SK-N-SH (cell line): ENCODE measurements at regions not wholly inside any gene's neighbourhood (a gene's known extent, or its start where the extent isn't known, plus 50 kb on each side); places are given as distances from the start of the nearest gene placed in this dataset.

Experiments
- CTCF ChIA-PET: fragments of 300-600, 350-600 bp; formaldehyde crosslinking; extraction: SDS; loops from one replicate; lab custom pipeline; 2021; lab: Yijun Ruan, JAX
- POLR2A ChIA-PET: fragments of 350-600 bp; sonication (Branson Sonifier 250); formaldehyde crosslinking; extraction: SDS; loops from one replicate; lab custom pipeline; 2020; ENCODE audit warnings: antibody characterized with exemption, inconsistent platforms; lab: Yijun Ruan, JAX
- DNase-seq: peaks from one replicate; pipeline ENCODE4 v3.0.0; 2012
- H2AFZ ChIP-seq: fragments of 200-600 bp; sonication (generic); 2 replicates; pipeline ENCODE4 v1.8.1; 2016; ENCODE audit warnings: antibody characterized with exemption, mild to moderate bottlenecking, low read depth
- H3F3A ChIP-seq: fragments of 200-600 bp; sonication (generic); replicated peaks from 2 replicates; pipeline ENCODE3; 2016; ENCODE audit warnings: antibody characterized with exemption, mild to moderate bottlenecking; ENCODE audit not compliant: insufficient read depth
- H3K27ac ChIP-seq, 2 experiments: fragments of 200-500 bp in 1 of 2; fragments of 200-600 bp in 1 of 2; sonication (Bioruptor generic) in 1 of 2; sonication (generic), shearing (Covaris generic) in 1 of 2; 2 replicates each; pipeline versions ENCODE4 v1.5.1 to v1.6.1; 2014 to 2016; ENCODE audit warnings: low read depth in 2 of 2, inconsistent platforms in 1 of 2, low read length in 1 of 2, mild to moderate bottlenecking in 1 of 2, mixed read lengths in 1 of 2
- H3K27me3 ChIP-seq: fragments of 200-600 bp; sonication (generic), shearing (Covaris generic); 2 replicates; pipeline ENCODE4 v1.6.1; 2016; ENCODE audit warnings: mixed run types; ENCODE audit not compliant: insufficient read depth
- H3K36me3 ChIP-seq, 2 experiments: fragments of 200-500 bp in 1 of 2; fragments of 200-600 bp in 1 of 2; sonication (Bioruptor generic) in 1 of 2; sonication (generic) in 1 of 2; replicated peaks in 1 of 2; 2 replicates each; pipeline versions ENCODE3 to v1.5.1; 2014 to 2016; ENCODE audit warnings: low read length in 1 of 2, mild to moderate bottlenecking in 1 of 2; ENCODE audit not compliant: insufficient read depth in 2 of 2, control insufficient read depth in 1 of 2
- H3K4me1 ChIP-seq, 2 experiments: fragments of 200-500 bp in 1 of 2; fragments of 200-600 bp in 1 of 2; sonication (Bioruptor generic) in 1 of 2; sonication (generic), shearing (Covaris generic) in 1 of 2; 2 replicates each; pipeline versions ENCODE4 v1.5.1 to v1.6.1; 2014 to 2016; ENCODE audit warnings: low read depth in 1 of 2, low read length in 1 of 2, mixed run types in 1 of 2; ENCODE audit not compliant: insufficient read depth in 2 of 2, control insufficient read depth in 1 of 2
- H3K4me2 ChIP-seq: fragments of 200-600 bp; sonication (generic), shearing (Covaris generic); 2 replicates; pipeline ENCODE4 v1.6.1; 2017; ENCODE audit warnings: mixed run types
- H3K4me3 ChIP-seq, 2 experiments: fragments of 200-500 bp in 1 of 2; fragments of 200-600 bp in 1 of 2; sonication (Bioruptor generic) in 1 of 2; sonication (generic), shearing (Covaris generic) in 1 of 2; 2 replicates each; pipeline versions ENCODE4 v1.5.1 to v1.8.1; 2014 to 2016; ENCODE audit warnings: low read depth in 2 of 2, inconsistent platforms in 1 of 2, low read length in 1 of 2, mild to moderate bottlenecking in 1 of 2, mixed read lengths in 1 of 2, moderate library complexity in 1 of 2
- H3K79me2 ChIP-seq: fragments of 200-600 bp; sonication (generic); 2 replicates; pipeline ENCODE4 v1.8.1; 2017; ENCODE audit warnings: mild to moderate bottlenecking; ENCODE audit not compliant: insufficient read depth
- H3K9ac ChIP-seq: fragments of 200-600 bp; sonication (generic); 2 replicates; pipeline ENCODE4 v1.6.1; 2017; ENCODE audit warnings: mixed run types
- H3K9me2 ChIP-seq: fragments of 200-600 bp; sonication (generic); 2 replicates; pipeline ENCODE4 v1.6.1; 2017; ENCODE audit warnings: mixed run types
- H3K9me3 ChIP-seq: fragments of 200-600 bp; sonication (generic); 2 replicates; pipeline ENCODE4 v1.6.1; 2017; ENCODE audit warnings: mixed run types, mild to moderate bottlenecking, moderate library complexity
- H4K20me1 ChIP-seq: fragments of 200-600 bp; sonication (generic); 2 replicates; pipeline ENCODE4 v1.6.1; 2017; ENCODE audit warnings: mild to moderate bottlenecking, mixed run types; ENCODE audit not compliant: insufficient read depth
- ELF1 ChIP-seq: IDR thresholded peaks from 2 replicates; pipeline ENCODE4 v1.4.0; 2012
- EP300 ChIP-seq, 2 experiments: IDR thresholded peaks; 2 replicates each; pipeline versions ENCODE4 v1.4.0 to v1.6.1; 2012; ENCODE audit warnings: borderline replicate concordance in 1 of 2, low read depth in 1 of 2, low read length in 1 of 2
- FOSL2 ChIP-seq: IDR thresholded peaks from 2 replicates; pipeline ENCODE4 v1.4.0; 2012; ENCODE audit warnings: low read depth, mild to moderate bottlenecking, moderate library complexity, borderline replicate concordance
- FOXJ3 ChIP-seq: sonication (generic); formaldehyde crosslinking; IDR thresholded peaks from 2 replicates; pipeline ENCODE4 v1.5.1; 2020; ENCODE audit warnings: mild to moderate bottlenecking, missing genetic modification reagents
- FOXM1 ChIP-seq: IDR thresholded peaks from 2 replicates; pipeline ENCODE4 v1.4.0; 2012; ENCODE audit warnings: low read depth, mild to moderate bottlenecking
- JUND ChIP-seq: IDR thresholded peaks from 2 replicates; pipeline ENCODE4 v1.4.0; 2012
- MXI1 ChIP-seq: IDR thresholded peaks from 2 replicates; pipeline ENCODE4 v1.6.1; 2012; ENCODE audit warnings: mild to moderate bottlenecking, low read depth, low read length, improper control_type of control experiment
- SIN3A ChIP-seq: IDR thresholded peaks from 2 replicates; pipeline ENCODE4 v1.6.1; 2012; ENCODE audit warnings: low read depth, mild to moderate bottlenecking, low read length, moderate library complexity, borderline replicate concordance
- SMC3 ChIP-seq: IDR thresholded peaks from 2 replicates; pipeline ENCODE4 v1.6.1; 2012; ENCODE audit warnings: low read depth, low read length, improper control_type of control experiment
- WGBS: methylation state at CpG from one replicate; pipeline ENCODE4 v1.1.6; 2017; ENCODE audit warnings: low lambda C conversion rate; 5-methylcytosine and 5-hydroxymethylcytosine counted together
- TF ChIP-seq, protein P1 (sequence below): fragments of 150-350 bp; IDR thresholded peaks from 2 replicates; pipeline ENCODE4 v1.6.1; 2016; ENCODE audit warnings: mild to moderate bottlenecking, low read depth, low read length
- TF ChIP-seq, protein P2 (sequence below): IDR thresholded peaks from 2 replicates; pipeline ENCODE4 v1.4.0; 2012; ENCODE audit warnings: low read depth
- TF ChIP-seq, protein P3 (sequence below): fragments of 200-600 bp; sonication (generic); IDR thresholded peaks from 2 replicates; pipeline ENCODE4 v1.6.1; 2017; ENCODE audit warnings: antibody characterized with exemption, mild to moderate bottlenecking, moderate library complexity
- TF ChIP-seq, protein P4 (sequence below): IDR thresholded peaks from 2 replicates; pipeline ENCODE4 v1.4.0; 2012; ENCODE audit warnings: low read depth, borderline replicate concordance

DNA sequence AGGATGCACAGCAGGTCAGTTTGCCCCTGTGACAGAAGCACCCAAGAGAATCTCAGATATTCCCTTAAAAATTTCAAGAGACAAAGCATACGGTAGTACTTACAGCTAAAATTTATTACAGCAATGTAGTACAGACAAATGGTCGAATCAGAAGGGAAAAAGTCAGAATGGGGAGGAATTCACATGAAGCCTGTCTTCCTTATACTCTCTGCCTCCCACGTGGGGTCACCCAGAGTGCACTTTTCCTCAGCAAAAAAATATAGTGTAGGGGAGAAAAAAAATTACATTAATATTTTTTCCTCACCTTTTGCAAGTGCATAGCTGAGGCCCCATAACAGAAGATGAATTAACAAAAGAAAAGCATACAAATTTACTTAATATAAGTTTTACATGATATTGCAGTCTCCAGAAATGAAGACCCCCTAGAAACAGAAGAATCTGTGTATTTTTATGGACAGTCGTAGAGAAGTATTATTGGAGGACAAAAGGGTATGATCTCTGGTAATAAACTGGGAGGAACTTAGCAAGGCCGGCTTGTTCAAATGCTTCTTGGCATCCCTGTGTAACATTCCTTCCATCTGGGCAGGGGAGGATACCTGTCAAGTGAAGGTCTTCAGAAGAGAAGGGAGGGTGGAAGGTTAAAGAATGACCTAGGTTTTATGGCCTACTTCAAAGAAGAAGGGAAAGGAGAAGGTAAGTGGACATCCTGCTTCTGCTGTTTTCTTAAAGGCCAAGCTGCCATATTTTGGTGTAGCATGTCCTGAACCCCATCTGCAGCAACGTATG, 270.6 kb upstream of the MAGI2 start:
- TF ChIP-seq, protein P1, sequence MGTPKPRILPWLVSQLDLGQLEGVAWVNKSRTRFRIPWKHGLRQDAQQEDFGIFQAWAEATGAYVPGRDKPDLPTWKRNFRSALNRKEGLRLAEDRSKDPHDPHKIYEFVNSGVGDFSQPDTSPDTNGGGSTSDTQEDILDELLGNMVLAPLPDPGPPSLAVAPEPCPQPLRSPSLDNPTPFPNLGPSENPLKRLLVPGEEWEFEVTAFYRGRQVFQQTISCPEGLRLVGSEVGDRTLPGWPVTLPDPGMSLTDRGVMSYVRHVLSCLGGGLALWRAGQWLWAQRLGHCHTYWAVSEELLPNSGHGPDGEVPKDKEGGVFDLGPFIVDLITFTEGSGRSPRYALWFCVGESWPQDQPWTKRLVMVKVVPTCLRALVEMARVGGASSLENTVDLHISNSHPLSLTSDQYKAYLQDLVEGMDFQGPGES, result no peak
- TF ChIP-seq, protein P2, sequence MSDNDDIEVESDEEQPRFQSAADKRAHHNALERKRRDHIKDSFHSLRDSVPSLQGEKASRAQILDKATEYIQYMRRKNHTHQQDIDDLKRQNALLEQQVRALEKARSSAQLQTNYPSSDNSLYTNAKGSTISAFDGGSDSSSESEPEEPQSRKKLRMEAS, result no peak
- no peak for TF ChIP-seq MXI1
- no peak for TF ChIP-seq SIN3A
- TF ChIP-seq, protein P3, sequence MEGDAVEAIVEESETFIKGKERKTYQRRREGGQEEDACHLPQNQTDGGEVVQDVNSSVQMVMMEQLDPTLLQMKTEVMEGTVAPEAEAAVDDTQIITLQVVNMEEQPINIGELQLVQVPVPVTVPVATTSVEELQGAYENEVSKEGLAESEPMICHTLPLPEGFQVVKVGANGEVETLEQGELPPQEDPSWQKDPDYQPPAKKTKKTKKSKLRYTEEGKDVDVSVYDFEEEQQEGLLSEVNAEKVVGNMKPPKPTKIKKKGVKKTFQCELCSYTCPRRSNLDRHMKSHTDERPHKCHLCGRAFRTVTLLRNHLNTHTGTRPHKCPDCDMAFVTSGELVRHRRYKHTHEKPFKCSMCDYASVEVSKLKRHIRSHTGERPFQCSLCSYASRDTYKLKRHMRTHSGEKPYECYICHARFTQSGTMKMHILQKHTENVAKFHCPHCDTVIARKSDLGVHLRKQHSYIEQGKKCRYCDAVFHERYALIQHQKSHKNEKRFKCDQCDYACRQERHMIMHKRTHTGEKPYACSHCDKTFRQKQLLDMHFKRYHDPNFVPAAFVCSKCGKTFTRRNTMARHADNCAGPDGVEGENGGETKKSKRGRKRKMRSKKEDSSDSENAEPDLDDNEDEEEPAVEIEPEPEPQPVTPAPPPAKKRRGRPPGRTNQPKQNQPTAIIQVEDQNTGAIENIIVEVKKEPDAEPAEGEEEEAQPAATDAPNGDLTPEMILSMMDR, result no peak
- H2AFZ ChIP-seq, result peak overlapping the region; percentile 23; the same call in 1 of the 2 replicates
- WGBS, result 79% methylated on average over 6 of the region's 6 CpGs
- no peaks in the 10 kb centered on the region for H3K9me3 ChIP-seq
- DNase-seq, result no peak
- ChIA-PET CTCF (interaction anchor here (0.6 to 2.4 kb wide), 4 partner anchors 17 to 426 kb away, joined by 3 to 7 read pairs (median 5); no protein-coding TSS in a partner anchor), POLR2A (no interaction called here)
- H3K4me3 ChIP-seq, result no peak overlapping the region
- H3K27me3 ChIP-seq, result no peaks in the 10 kb centered on the region
- H4K20me1 ChIP-seq, result no peaks in the 10 kb centered on the region
- H3K9ac ChIP-seq, result no peak overlapping the region
- 0 out of 2 replicates have a peak, but pooled peaks cover 4% of the 10 kb centered on the region for H3K9me2 ChIP-seq
- no peak overlapping the region for H3K4me2 ChIP-seq
- H3K4me1 ChIP-seq, result no peaks in the 10 kb centered on the region; a peak in 1 of 4 replicates
- H3K36me3 ChIP-seq, result no peaks in the 10 kb centered on the region
- H3K27ac ChIP-seq, result no peak overlapping the region
- H3K79me2 ChIP-seq, result no peaks in the 10 kb centered on the region
- H3F3A ChIP-seq, result no peaks in the 10 kb centered on the region

DNA sequence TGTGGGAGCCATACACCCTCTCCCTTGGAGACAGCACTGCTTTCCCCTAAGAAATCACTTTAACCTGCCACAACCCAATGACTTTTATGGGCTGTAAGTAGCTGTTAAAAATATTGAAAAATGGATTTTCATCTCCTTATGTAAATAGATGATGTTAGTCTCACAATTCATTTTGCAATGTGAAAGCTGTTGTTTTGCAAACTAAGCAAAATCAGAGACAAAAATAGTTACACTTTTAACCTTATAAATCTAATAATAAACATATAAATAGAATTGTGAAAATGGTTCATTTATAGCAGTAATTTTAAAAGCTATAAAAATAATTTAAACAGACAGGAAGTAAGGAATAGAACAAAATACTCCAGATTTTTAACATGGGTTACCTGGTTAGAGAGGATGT, 268.8 kb upstream of the MAGI2 start:
- Histone ChIP-seq H4K20me1 (no peaks in the 10 kb centered on the region), H3K4me3 (no peak overlapping the region), H3K4me1 (no peaks in the 10 kb centered on the region; a peak in 1 of 4 replicates), H3K79me2 (no peaks in the 10 kb centered on the region)
- TF ChIP-seq, protein P4, sequence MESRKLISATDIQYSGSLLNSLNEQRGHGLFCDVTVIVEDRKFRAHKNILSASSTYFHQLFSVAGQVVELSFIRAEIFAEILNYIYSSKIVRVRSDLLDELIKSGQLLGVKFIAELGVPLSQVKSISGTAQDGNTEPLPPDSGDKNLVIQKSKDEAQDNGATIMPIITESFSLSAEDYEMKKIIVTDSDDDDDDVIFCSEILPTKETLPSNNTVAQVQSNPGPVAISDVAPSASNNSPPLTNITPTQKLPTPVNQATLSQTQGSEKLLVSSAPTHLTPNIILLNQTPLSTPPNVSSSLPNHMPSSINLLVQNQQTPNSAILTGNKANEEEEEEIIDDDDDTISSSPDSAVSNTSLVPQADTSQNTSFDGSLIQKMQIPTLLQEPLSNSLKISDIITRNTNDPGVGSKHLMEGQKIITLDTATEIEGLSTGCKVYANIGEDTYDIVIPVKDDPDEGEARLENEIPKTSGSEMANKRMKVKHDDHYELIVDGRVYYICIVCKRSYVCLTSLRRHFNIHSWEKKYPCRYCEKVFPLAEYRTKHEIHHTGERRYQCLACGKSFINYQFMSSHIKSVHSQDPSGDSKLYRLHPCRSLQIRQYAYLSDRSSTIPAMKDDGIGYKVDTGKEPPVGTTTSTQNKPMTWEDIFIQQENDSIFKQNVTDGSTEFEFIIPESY, result no peak
- TF ChIP-seq SIN3A, result no peak
- no peak for TF ChIP-seq JUND
- TF ChIP-seq EP300 (IDR thresholded peaks at IDR 0.05; ENCODE audit: borderline replicate concordance in 1 of 2, low read depth in 1 of 2, low read length in 1 of 2), result no peak
- no peak for TF ChIP-seq FOXM1
- TF ChIP-seq, protein P1, result no peak
- TF ChIP-seq SMC3, result no peak
- no peak for TF ChIP-seq ELF1
- no peak for TF ChIP-seq FOSL2
- TF ChIP-seq FOXJ3 (CRISPR knock-in tag), result no peak
- TF ChIP-seq, all 33 proteins: peak for 0
- H3K9me2 ChIP-seq, result 0 out of 2 replicates have a peak, but pooled peaks cover 4% of the 10 kb centered on the region
- no peaks in the 10 kb centered on the region for H3K9me3 ChIP-seq
- H3K36me3 ChIP-seq, result no peaks in the 10 kb centered on the region
- no peak overlapping the region for H2AFZ ChIP-seq
- ChIA-PET CTCF (no interaction called here), POLR2A (no interaction called here)
- no peak overlapping the region for H3K4me2 ChIP-seq
- DNase-seq, result no peak
- H3K27ac ChIP-seq, result no peak overlapping the region
- H3K27me3 ChIP-seq, result no peaks in the 10 kb centered on the region
- no peak overlapping the region for H3K9ac ChIP-seq
- no peaks in the 10 kb centered on the region for H3F3A ChIP-seq
